Transverse colon (tissue), 4 donors: ENCODE measurements at regions not wholly inside any gene's neighbourhood (a gene's known extent, or its start where the extent isn't known, plus 50 kb on each side); places are given as distances from the start of the nearest gene placed in this dataset.

Experiments
- EP300 ChIP-seq: sonication (generic); formaldehyde crosslinking; IDR thresholded peaks from one replicate; pipeline ENCODE4 v1.6.1; 2017; ENCODE audit warnings: antibody characterized with exemption, low read depth
- POLR2A ChIP-seq: fragments of 450-650 bp; IDR thresholded peaks from one replicate; pipeline ENCODE4 v1.6.1; 2016; ENCODE audit warnings: antibody characterized with exemption, mild to moderate bottlenecking, moderate library complexity
- POLR2AphosphoS5 ChIP-seq, 3 donors: sonication (generic); formaldehyde crosslinking; IDR thresholded peaks; one replicate each; pipeline ENCODE4 v1.6.1; 2016; ENCODE audit warnings: antibody characterized with exemption in 3 of 3
- TF ChIP-seq, protein P1 (sequence below), 5 experiments: fragments of 200-600 bp in 3 of 5; fragments of 450-650 bp in 2 of 5; sonication (generic) in 3 of 5; IDR thresholded peaks; 1 replicate in 2 of 5; 2 replicates in 3 of 5; pipeline ENCODE4 v1.5.1; 2016 to 2017; ENCODE audit warnings: antibody characterized with exemption in 5 of 5, inconsistent platforms in 3 of 5, mild to moderate bottlenecking in 2 of 5, moderate library complexity in 1 of 5

DNA sequence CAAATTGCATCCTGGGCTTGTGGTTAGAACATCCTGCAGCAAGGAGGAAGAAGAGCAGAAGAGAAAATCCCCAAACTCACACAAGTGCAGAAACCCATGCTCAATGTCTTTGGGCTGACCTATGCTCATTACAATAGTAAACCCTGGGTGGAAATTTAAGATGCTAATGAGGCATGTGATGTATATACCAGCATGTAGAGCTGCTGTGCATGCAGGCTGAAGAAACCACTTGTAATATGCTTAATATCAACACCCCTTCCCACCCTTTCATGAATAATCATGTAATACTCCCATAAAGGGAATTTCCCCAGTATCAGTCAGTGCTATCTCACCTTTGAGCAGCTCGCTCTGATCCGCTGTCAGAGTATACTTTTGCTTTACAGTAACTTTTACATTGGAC is 90.0 kb upstream of the GRIK2 start:
- no peak for TF ChIP-seq POLR2A
- TF ChIP-seq, protein P1, sequence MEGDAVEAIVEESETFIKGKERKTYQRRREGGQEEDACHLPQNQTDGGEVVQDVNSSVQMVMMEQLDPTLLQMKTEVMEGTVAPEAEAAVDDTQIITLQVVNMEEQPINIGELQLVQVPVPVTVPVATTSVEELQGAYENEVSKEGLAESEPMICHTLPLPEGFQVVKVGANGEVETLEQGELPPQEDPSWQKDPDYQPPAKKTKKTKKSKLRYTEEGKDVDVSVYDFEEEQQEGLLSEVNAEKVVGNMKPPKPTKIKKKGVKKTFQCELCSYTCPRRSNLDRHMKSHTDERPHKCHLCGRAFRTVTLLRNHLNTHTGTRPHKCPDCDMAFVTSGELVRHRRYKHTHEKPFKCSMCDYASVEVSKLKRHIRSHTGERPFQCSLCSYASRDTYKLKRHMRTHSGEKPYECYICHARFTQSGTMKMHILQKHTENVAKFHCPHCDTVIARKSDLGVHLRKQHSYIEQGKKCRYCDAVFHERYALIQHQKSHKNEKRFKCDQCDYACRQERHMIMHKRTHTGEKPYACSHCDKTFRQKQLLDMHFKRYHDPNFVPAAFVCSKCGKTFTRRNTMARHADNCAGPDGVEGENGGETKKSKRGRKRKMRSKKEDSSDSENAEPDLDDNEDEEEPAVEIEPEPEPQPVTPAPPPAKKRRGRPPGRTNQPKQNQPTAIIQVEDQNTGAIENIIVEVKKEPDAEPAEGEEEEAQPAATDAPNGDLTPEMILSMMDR (IDR thresholded peaks at IDR 0.05) = no peak
- no peak for TF ChIP-seq POLR2AphosphoS5 (IDR thresholded peaks at IDR 0.05)
- no peak for TF ChIP-seq EP300
